Mesodermal cell (in vitro differentiated cells): ENCODE measurements at regions not wholly inside any gene's neighbourhood (a gene's known extent, or its start where the extent isn't known, plus 50 kb on each side); places are given as distances from the start of the nearest gene placed in this dataset.

Source experiments
- H3K27ac ChIP-seq: 2 replicates; pipeline ENCODE4 v1.7.0; 2013; ENCODE audit warnings: mild to moderate bottlenecking, low read depth, low read length, moderate library complexity; ENCODE audit not compliant: severe bottlenecking
- H3K36me3 ChIP-seq: 2 replicates; pipeline ENCODE4 v1.7.1; 2013; ENCODE audit warnings: mild to moderate bottlenecking, low read length, moderate library complexity; ENCODE audit not compliant: control insufficient read depth, insufficient read depth
- H3K4me1 ChIP-seq: one replicate; pipeline ENCODE4 v1.7.1; 2013; ENCODE audit warnings: mild to moderate bottlenecking, low read length; ENCODE audit not compliant: insufficient read depth, control insufficient read depth, poor library complexity, severe bottlenecking
- H3K4me3 ChIP-seq: 2 replicates; pipeline ENCODE4 v1.7.0; 2013; ENCODE audit warnings: low read length, control low read depth, mild to moderate bottlenecking; ENCODE audit not compliant: insufficient read depth, poor library complexity, severe bottlenecking; ENCODE audit errors: extremely low read depth
- H3K9me3 ChIP-seq: 2 replicates; pipeline ENCODE4 v1.7.1; 2013; ENCODE audit warnings: mild to moderate bottlenecking, low read length, moderate library complexity; ENCODE audit not compliant: control insufficient read depth
- WGBS, 2 experiments: methylation state at CpG; one replicate each; pipeline ENCODE4 v1.1.5; 2013; ENCODE audit warnings: missing lambda C conversion rate in 2 of 2; ENCODE audit not compliant: insufficient coverage in 2 of 2; 5-methylcytosine and 5-hydroxymethylcytosine counted together

DNA sequence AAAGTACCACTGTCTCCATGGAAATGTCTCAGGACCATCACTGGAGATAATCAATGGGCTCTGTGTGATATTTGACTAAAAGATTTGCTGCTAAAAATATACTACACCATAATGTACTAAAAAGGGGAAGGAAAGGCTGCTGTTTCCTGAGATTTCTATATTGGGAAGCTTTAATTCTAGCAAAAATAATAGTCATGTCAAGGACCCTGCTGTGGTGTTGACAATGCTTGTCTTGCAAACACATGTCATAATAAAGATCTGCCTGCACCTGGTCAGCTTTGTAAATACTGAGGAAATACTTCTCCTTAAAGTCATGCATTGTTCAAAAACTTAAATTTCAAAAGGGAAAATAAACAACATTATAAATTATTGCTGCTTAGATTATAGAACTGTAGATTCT is 417.9 kb downstream of the GPM6A start:
- Histone ChIP-seq H3K36me3 (no peaks in the 10 kb centered on the region), H3K27ac (no peak overlapping the region), H3K4me1 (no peaks in the 10 kb centered on the region), H3K9me3 (no peaks in the 10 kb centered on the region), H3K4me3 (no peak overlapping the region)

DNA sequence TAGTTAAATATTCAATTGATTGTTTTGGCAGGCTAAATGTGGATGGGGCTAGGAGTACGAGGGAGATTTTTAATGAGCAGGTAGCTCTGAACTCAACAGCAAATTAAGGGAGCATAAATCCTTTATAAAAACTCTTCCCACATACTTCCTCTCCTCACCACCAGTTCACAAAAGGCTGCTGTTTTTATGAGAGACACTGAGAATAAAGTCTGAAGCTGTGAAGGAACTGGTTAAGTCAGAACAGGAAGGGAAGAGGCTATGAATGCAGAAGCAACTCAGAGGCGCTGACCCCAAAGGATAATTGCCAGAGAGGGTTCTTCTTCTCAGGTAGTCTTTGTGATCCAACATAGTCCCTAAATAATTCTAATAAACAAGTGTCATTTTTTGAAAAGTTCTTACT is 406.1 kb downstream of the GPM6A start:
- no CpG with 5 or more reads among the region's 2 CpGs for WGBS, 2 experiments
- no peaks in the 10 kb centered on the region for H3K36me3 ChIP-seq
- H3K4me3 ChIP-seq = no peak overlapping the region
- H3K9me3 ChIP-seq = no peaks in the 10 kb centered on the region
- no peak overlapping the region for H3K27ac ChIP-seq
- no peaks in the 10 kb centered on the region for H3K4me1 ChIP-seq

DNA sequence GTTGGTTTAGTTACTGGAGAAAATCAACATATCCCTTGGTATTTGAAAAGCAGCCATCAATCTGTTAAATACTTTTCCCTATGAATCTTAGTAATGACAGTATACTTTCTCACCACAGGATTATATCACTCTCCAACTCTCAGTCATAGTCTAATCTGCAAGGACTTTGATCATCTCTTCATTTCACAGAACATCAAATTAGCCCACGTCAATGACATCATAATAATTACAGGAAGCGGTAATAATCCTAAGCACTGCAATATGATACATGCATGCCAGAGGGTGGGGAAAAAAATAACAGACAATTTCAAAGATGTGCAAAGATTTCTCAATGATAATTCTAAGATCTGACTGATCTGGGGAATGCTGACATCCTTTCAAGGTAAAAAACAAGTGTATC is 404.1 kb downstream of the GPM6A start:
- Histone ChIP-seq H3K9me3 (no peaks in the 10 kb centered on the region), H3K4me1 (no peaks in the 10 kb centered on the region), H3K36me3 (no peaks in the 10 kb centered on the region), H3K27ac (no peak overlapping the region), H3K4me3 (no peak overlapping the region)
- WGBS, 2 experiments = 80 to 100% methylated on average over 1 of the region's 2 CpGs

DNA sequence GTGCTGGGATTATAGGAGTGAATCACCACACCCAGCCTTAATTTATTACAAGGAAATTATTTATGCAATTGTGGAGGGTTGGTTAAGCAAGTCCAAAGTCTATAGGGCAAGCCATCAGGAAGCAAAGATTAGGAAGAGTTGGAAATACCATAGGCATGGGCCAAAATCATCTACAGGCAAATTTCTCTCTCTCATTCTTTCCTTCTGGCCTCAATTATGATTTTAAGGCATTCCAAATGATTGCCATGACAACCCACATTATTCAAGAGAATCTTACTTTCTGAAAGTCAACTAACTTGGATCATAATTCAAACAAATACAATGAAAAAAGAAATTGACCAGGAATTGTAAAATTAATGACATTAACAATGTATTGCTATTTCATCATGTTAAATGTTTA is 400.8 kb downstream of the GPM6A start:
- Histone ChIP-seq H3K4me3 (no peak overlapping the region), H3K27ac (no peak overlapping the region), H3K36me3 (no peaks in the 10 kb centered on the region), H3K9me3 (no peaks in the 10 kb centered on the region), H3K4me1 (no peaks in the 10 kb centered on the region)

DNA sequence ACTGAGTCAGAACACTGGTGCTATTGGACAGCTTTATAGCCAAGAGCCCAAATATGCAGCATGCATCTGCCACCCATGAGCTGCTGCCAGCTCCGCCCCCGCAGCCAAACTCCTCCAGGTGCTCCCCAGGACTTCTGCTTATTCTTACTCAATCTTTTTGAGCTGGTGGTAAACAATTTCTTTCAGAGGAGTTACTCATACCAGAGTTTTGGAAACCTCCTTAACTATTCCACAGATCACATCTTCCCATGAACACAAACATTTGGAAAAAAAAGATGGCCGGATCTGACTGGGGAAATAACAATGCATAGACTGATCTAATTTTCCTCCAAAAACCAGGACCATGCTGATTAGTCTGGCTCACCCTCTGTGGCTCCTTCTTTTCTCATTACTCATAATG is 399.9 kb downstream of the GPM6A start:
- Histone ChIP-seq H3K9me3 (no peaks in the 10 kb centered on the region), H3K4me1 (no peaks in the 10 kb centered on the region), H3K27ac (no peak overlapping the region), H3K4me3 (no peak overlapping the region), H3K36me3 (no peaks in the 10 kb centered on the region)
- WGBS, 2 experiments = 0 to 55% methylated on average over 1 to 3 of the region's 3 CpGs

DNA sequence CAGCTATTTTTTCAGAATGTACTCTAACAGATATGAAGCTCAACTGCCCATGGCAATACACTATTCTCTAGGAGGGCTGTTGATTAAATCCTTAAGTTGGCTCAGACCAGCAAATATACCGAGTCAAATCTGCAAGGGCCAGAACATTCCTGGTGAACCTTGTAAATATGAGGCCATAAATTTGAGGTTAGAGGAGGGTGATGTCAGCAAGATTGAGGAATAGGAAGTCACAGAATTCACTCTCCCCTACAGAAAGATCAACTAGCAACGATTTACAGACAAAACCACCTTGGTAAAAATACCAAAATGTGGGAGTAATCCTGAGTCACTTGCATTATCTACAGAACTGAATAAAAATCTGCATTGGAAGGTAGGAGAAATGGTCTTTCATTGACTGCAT is 399.3 kb downstream of the GPM6A start:
- no peaks in the 10 kb centered on the region for H3K4me1 ChIP-seq
- H3K36me3 ChIP-seq = no peaks in the 10 kb centered on the region
- no peak overlapping the region for H3K27ac ChIP-seq
- no peak overlapping the region for H3K4me3 ChIP-seq
- no peaks in the 10 kb centered on the region for H3K9me3 ChIP-seq
- 100% methylated on average over 1 of the region's 2 CpGs; no CpG with 5 or more reads in 1 of the 2 experiments for WGBS, 2 experiments

DNA sequence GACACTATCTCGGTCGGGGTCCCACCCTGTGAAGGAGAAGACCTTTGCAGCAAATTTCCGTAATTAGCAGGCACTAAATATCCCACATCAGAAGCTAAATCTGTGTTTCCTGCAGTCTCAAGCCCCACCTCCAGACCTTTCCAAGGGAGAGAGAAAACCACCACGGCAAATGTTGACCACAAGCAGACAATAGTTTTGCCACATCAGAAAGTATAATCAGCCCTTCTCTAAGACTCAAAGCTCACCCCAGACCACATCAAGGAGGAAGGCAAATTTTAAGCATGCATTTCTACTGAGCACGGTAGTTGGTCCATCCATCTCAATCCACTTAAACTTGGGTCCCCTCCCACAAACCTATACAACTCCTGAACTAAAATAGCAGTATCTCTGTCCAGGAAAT is 398.5 kb downstream of the GPM6A start:
- H3K9me3 ChIP-seq = no peaks in the 10 kb centered on the region
- no peak overlapping the region for H3K4me3 ChIP-seq
- H3K4me1 ChIP-seq = no peaks in the 10 kb centered on the region
- WGBS, 2 experiments = 90 to 100% methylated on average over 2 to 4 of the region's 5 CpGs
- no peaks in the 10 kb centered on the region for H3K36me3 ChIP-seq
- H3K27ac ChIP-seq = no peak overlapping the region

DNA sequence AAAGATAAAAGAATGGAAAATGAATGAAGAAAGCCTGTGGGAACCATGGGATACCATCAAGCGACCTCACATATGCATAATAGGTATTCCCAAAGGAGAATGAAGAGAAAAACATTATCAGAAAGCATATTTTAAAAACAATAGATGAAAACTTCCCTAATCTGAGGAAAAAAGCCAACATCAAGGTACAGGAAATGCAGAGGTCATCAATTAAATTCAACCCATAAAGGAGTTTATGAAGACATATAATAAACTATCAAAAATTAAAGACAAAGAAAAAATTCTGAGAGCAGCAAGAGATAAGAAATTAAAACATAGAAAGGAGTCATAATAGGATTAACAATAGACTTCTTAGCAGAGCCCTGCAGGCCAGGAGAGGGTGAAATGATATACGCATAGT is 397.5 kb downstream of the GPM6A start:
- no peak overlapping the region for H3K27ac ChIP-seq
- no peaks in the 10 kb centered on the region for H3K36me3 ChIP-seq
- WGBS, 2 experiments = 100% methylated on average over 1 of the region's 2 CpGs; no CpG with 5 or more reads in 1 of the 2 experiments
- no peak overlapping the region for H3K4me3 ChIP-seq
- H3K9me3 ChIP-seq = no peaks in the 10 kb centered on the region
- H3K4me1 ChIP-seq = no peaks in the 10 kb centered on the region

DNA sequence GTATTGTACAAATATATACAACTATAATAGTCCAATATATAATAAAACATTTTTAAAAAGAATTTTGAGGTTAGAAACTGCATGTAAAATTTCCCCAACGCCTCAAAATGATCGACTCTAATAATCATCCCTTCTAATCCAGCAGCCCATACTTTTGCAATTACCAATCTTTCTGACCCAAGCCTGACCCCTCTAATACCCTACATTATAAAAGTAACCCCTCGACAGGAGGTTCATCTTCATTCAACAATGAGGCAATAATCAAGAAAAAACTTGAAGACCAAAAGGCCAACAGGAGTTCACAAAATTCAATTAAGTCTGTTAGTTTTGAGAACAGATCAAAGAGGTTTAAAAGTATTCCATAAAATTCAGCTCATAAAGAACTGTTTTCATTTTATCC is 393.5 kb downstream of the GPM6A start:
- WGBS, 2 experiments = 80 to 100% methylated on average over 2 of the region's 3 CpGs
- H3K27ac ChIP-seq = no peak overlapping the region

DNA sequence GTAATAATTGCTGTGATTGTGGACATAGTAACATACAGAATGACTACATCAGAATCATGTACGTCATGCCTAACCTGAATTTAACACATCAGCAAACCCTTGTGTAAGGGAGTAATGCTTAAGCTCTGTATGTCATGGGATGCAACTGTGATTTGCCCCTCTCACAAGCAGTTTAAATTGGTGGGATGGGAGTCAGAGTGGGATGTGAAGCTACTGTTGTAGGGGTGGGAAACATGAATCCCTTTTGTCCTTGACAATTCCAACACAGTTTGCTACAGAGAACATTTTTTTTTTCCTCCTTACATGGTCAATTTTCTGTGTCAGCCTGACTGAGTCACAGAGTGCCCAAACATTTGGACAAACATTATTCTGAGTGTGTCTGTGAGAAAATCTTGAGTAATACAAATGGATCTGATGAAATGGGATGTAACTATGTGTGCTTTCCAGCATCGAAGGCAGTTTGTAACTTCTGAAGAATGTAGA is 392.8 kb downstream of the GPM6A start:
- Histone ChIP-seq H3K9me3 (no peaks in the 10 kb centered on the region), H3K4me1 (peaks cover 13% of the 10 kb centered on the region), H3K4me3 (no peak overlapping the region), H3K36me3 (no peaks in the 10 kb centered on the region), H3K27ac (peak overlapping the region; percentile 64)
- WGBS, 2 experiments = no CpG with 5 or more reads among the region's 2 CpGs

More for the DNA sequence above, 393.5 kb downstream of the GPM6A start:
- Histone ChIP-seq H3K36me3 (no peaks in the 10 kb centered on the region), H3K4me1 (peaks cover 10% of the 10 kb centered on the region), H3K9me3 (no peaks in the 10 kb centered on the region), H3K4me3 (no peak overlapping the region)

DNA sequence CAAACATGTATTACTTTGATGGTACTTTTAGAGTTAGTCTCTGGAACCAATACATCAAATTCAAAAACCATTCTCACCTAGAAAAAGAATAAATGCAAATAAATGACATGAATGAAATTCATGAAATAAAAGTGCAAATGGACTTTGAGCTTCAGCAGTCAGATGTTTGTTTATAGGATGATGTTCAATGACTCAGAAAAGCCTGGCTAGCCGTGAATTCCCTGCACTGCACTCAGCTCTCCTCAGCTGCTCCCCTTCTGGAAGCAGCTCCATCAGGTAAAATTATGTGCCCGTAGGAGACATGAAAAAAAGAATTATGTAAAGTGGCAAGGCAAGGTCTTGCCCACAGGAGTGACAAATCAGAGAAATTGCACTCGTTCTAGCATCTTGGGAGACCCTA is 390.6 kb downstream of the GPM6A start:
- WGBS, 2 experiments = 67 to 77% methylated on average over 1 to 3 of the region's 3 CpGs
- Histone ChIP-seq H3K4me3 (no peak overlapping the region), H3K27ac (no peak overlapping the region), H3K9me3 (no peaks in the 10 kb centered on the region), H3K36me3 (no peaks in the 10 kb centered on the region), H3K4me1 (peaks cover 13% of the 10 kb centered on the region)

DNA sequence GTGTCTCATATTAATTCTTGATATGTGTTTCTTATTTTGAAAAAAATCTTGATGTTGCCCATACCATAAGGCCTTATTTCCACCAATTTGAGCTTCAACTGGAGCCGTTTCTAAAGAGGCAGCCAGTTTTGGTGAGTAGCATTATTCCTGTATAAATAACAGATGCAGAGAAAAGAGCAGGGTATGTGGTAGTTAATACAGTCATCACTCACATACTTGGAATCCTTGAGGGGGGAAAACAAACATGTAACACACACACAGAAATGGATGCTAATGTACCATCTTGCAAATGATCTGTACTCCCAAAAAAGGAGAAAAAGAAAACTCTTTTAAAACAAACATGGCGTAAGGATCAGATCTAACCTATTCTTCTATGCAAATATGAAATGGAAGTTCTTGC is 389.7 kb downstream of the GPM6A start:
- Histone ChIP-seq H3K27ac (no peak overlapping the region), H3K9me3 (no peaks in the 10 kb centered on the region), H3K4me1 (peaks cover 13% of the 10 kb centered on the region), H3K36me3 (no peaks in the 10 kb centered on the region), H3K4me3 (no peak overlapping the region)
- no CpG with 5 or more reads among the region's 2 CpGs for WGBS, 2 experiments
